PC-3 (cell line): ENCODE measurements at regions not wholly inside any gene's neighbourhood (a gene's known extent, or its start where the extent isn't known, plus 50 kb on each side); places are given as distances from the start of the nearest gene placed in this dataset.

ENCODE experiments used
- EZH2phosphoT487 ChIP-seq: fragments of 300-600 bp; sonication (generic); IDR thresholded peaks from 2 replicates; pipeline ENCODE4 v1.6.1; 2018; ENCODE audit warnings: mild to moderate bottlenecking, antibody characterized with exemption, low read length, borderline replicate concordance
- TF ChIP-seq, protein P1 (sequence below): fragments of 300-600 bp; sonication (generic); conservative IDR thresholded peaks from 2 replicates; pipeline ENCODE4 v1.5.1; 2017; ENCODE audit warnings: antibody characterized with exemption, low read depth, mild to moderate bottlenecking, low read length

DNA sequence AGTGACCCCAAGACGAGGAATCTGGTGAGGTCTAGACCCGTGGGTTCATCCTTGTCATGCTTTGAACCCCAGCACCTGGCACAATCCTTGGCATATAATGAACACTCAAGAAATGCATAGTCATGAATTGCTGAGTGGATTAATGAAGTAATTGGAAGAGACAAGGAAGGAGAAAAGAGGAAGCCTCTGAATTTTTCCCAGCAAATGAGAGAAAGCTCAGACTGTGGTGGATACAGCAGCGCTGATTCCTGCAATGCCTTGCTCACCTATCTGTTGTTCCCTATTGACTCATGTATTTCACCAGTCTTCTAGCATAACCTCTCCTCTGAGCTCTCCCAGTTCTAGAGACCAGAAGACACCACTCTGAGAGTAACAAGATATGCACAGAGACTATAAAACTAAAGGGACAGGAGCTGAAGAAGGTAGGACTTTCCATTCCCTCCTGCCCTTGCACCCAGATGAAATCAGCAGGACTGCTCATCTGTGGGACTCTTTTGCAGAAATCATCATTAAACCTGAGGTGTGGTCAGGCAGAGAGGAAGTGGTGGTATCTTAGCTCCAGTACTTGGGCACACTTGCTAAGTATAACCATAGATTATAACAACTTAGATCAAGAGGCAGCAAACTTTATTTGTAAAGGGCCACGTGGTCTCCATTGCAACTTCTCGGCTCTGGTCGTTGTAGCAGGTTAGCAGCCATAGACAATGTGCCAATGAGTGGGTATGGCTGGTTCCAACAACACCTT, 102.8 kb downstream of the MAF start:
- TF ChIP-seq, protein P1, sequence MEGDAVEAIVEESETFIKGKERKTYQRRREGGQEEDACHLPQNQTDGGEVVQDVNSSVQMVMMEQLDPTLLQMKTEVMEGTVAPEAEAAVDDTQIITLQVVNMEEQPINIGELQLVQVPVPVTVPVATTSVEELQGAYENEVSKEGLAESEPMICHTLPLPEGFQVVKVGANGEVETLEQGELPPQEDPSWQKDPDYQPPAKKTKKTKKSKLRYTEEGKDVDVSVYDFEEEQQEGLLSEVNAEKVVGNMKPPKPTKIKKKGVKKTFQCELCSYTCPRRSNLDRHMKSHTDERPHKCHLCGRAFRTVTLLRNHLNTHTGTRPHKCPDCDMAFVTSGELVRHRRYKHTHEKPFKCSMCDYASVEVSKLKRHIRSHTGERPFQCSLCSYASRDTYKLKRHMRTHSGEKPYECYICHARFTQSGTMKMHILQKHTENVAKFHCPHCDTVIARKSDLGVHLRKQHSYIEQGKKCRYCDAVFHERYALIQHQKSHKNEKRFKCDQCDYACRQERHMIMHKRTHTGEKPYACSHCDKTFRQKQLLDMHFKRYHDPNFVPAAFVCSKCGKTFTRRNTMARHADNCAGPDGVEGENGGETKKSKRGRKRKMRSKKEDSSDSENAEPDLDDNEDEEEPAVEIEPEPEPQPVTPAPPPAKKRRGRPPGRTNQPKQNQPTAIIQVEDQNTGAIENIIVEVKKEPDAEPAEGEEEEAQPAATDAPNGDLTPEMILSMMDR = no peak
- no peak for TF ChIP-seq EZH2phosphoT487
